ENCODE measurements at regions not wholly inside any gene's neighbourhood (a gene's known extent, or its start where the extent isn't known, plus 50 kb on each side); places are given as distances from the start of the nearest gene placed in this dataset.
"Not testable (repeated sequence)": the region's sequence is repeated elsewhere in the genome, so short reads cannot be mapped to it uniquely, and the experiment has no call there.

DNA sequence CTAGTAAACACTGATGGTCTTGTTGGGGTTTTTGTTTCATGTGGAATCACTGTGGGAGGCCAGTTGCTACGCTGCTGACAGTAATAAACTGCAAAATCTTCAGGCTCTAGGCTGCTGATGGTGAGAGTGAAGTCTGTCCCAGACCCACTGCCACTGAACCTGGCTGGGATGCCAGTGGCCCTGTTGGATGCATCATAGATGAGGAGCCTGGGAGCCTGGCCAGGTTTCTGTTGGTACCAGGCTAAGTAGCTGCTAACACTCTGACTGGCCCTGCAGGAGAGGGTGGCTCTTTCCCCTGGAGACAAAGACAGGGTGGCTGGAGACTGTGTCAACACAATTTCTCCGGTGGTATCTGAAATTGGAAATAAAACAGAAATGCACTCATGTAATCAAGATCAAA is 335.6 kb downstream of the RPIA start:
- DNase-seq, result not testable (repeated sequence)

- not testable (repeated sequence) for DNase-seq
Measured at GRCh38 chr2:89027536-89027935, 336.1 kb downstream of the RPIA start.

DNA sequence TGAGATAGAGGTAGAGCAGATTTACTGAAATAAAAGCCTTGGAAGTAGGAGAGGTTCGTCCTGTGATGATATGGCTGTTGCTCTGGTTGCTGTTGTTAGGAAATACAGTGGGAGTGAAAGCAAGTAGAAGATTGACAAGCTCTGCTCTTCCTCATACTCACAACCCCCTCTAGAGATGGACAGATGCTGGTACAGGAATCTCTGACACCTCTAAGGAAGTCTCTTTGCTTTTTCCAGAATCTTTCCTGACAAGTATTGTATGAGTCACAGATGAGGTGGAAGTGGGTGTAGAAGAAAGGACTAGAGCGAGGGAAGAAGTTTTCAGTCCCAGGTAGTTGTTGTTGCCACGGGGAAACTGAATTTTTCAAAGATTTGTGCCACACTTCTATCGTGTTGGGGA is 337.8 kb downstream of the RPIA start:
- not testable (repeated sequence) for DNase-seq

DNA sequence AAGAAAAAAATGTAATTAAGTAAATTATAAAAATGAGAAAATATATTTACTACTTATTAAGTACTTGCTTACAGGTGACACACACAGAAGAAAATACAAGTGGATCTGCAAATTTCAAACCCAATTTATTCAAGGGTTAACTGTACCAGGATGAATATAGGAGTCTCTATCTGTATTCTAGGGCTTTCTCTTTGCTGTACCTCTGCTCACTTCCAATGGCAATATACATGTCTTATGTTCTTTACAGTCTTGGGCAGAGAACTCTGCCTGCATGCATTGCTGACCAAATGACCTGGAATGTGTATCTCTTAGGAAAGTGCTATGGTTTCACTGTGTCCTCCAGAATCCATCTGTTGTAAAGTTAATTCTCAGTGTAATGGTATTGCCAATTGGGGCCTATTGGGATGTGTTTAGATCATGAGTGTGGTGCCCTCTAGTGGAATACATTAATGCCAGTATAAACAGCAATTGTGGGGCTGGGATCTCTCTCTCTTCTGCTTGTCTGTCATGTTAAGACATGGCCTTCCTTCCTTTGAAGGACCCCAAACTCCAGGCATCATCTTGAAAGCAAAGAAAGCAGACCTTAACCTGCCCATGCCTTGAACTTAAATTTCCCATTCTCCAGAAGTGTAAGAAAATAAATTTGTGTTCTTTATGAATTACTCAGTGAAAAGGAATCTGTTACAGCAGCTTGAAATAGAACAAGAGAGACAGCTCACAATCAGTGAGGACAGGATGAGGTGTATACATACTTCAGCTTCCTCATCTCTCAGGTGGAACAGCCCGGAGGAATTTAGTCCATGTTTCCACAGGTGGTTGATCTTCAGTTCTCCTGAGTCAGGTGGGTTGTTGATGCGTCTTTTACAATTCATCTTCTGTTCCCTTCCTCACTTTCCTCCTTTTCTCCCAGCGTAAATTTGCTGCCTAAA is 356.9 kb downstream of the RPIA start:
- DNase-seq, result not testable (repeated sequence)

DNA sequence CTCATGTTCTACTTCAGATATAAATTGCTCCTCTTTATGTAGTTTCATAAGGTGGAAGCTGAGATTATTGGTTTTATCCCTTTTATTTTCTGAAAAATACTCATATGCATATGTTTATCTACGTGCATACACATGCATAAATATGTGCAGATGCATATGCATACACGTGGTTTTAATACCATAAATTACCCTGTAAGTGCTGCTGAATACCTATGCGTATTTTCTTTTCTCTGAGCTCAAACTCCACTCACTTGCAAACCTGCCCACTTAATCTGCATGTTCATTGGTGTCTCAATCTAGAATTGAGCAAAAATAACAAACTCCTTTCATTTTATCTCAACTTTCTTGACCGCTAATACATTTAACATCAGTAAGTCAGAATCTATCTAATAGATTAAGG is 367.1 kb downstream of the RPIA start:
- DNase-seq, result not testable (repeated sequence)

GRCh38 chr2:89061174-89061573 is 369.7 kb downstream of the RPIA start:
- not testable (repeated sequence) for DNase-seq

GRCh38 chr2:89076771-89077170 is 385.3 kb downstream of the RPIA start:
- DNase-seq, result not testable (repeated sequence)

DNA sequence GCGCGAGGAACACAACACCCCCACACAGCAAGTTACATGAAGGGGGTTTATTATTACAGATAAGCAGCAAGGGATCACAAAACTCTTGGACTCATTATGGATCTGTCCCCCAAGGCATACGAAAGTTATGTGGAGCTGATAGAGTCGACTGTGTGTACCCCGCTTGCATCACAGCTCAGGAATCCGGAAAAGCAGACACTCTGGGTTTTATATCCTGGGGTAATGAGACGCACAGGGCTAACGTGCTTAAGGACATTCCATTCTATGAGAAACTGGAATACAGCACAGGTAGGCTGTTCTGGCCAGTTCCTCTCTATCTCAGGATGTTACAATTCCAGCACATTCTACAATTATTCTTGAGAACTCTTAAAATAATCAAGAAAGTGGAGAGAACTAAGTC is 401.4 kb downstream of the RPIA start:
- DNase-seq, result not testable (repeated sequence)

GRCh38 chr2:89095060-89095459 is 403.6 kb downstream of the RPIA start:
- DNase-seq, result not testable (repeated sequence)

- DNase-seq, result not testable (repeated sequence)
Measured at GRCh38 chr2:89102587-89102986, 411.1 kb downstream of the RPIA start.

DNA sequence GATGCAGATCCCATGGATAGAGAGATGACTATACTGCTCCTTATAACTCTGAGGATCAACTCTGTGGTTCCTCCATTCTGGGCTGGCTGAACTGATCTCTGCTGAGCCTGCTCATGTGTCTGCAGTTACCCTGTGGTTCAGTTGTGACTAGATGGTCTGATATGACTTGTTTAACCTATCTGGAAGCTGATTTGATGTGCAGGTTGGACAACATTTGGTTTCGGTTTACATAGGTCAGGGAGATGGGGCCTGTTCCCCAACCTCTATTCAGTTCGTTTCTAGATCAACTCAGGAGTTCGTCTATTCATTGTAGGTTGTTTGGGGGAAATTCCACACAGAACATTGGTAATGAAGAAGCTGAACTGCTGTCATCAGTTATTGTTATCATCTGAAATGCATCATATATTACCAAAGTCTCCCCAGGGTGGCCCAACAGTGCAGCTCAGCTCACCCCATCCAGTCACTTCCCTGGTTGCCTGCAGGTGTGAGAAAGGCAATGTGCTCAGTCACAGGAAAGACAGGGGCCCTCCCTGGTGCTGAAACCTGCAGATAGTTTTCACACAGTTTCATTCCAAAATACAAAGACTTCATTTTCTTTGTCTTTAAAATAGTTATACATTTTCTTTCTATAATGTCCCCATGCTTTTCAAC is 415.0 kb downstream of the RPIA start:
- DNase-seq, result not testable (repeated sequence)

DNA sequence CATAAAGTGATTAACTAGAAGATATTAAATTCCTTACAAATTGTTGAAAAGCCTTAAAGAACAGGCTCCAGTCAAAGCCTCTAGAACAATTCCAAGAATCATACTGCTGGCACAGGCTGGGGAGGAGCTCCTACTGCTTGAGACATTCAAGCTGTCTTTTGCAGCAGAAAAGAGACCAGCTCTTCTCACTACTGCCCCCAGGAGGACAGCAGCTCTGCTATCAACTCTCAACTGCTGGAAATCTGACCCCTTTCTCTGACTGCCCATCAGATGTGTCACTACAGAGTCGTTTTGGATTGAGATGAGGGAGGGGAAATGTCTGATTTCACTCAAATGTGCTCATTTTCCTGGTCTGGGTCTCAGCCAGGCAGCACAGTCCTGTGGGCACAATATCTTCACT is 421.0 kb downstream of the RPIA start:
- DNase-seq, result not testable (repeated sequence)

DNA sequence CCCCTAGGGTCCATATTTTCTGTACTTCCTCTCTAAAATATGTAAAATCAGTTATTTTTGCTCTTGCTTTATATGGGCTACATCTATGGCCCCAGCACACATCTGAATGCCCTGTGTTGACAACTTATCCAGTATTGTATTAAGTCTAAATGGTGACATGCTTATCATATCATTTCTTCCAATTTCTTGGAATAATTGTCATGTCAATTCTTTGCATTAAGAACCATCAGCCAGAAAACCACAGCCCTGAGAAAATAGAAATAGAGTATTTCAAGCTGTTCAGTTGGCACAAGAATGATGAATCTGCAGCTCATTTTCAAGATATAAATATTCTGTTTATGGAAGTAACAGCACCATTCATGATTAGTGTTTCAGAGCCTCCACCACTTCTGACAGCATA is 421.8 kb downstream of the RPIA start:
- not testable (repeated sequence) for DNase-seq

- DNase-seq, result not testable (repeated sequence)
Measured at GRCh38 chr2:89129440-89129839, 438.0 kb downstream of the RPIA start.

GRCh38 chr2:89130665-89131308 is 439.3 kb downstream of the RPIA start:
- DNase-seq, result not testable (repeated sequence)

GRCh38 chr2:89142959-89143358 is 451.5 kb downstream of the RPIA start:
- DNase-seq, result not testable (repeated sequence)

DNA sequence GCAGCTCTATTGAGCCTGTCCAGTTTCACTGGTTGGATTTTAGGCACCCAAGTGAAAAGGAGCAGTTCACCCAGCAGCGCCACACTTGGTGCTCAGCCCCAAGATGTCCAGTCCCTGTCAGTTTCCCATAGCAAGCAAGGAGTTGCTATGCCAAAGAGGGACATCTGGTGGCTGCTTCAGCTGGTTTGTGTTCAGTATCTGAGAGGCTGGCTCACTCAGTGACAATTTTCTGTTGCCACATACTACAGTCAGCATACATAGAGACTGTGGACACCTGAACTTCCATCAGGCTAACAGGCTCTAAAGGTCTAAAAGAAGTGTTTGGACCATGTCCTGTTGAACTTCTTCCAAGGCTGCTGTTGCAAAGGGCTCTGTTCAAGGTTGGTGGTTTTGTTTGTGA is 453.9 kb downstream of the RPIA start:
- DNase-seq, result not testable (repeated sequence)

- not testable (repeated sequence) for DNase-seq
Measured at GRCh38 chr2:89148256-89148655, 456.8 kb downstream of the RPIA start.

GRCh38 chr2:89151699-89152098 is 460.2 kb downstream of the RPIA start:
- DNase-seq, result not testable (repeated sequence)

DNA sequence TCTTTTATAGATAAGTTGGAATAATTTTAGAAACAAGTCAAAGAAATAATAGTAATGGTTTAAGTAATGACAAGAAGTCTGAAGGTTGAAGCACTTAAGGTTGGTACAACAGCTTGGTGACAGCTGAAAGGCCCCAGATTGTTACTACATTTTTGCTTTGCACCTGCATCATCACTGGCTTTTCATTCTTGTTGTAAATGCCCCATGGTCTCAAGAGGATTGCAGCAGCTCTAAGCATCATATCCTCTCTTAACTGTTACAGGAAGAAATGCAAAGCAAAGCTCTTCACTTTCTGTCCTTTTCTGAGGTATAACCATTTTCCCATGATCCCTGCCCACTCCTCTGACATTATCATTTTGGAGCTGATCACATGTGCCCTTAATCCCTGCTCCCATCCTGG is 461.0 kb downstream of the RPIA start:
- DNase-seq, result not testable (repeated sequence)

DNA sequence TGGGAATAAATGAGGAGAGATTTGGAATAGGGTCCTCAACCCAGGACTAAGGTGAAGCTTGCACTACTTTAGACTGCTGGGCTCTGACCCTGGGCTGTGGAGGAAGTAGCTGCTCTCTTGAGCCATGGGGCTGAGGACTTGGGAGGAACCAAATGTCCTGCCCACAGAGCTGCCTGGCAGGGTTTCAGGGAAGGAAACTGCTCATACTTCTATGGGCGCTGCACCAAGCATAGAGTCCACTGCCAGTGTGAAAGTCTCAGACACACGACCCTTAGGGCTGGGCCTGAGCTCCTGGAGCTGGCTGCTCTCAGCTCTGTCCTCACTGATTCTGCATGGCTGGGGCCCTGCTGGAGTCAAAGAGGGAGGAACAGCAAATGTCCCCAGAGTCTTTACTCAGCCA is 461.7 kb downstream of the RPIA start:
- DNase-seq, result not testable (repeated sequence)

DNA sequence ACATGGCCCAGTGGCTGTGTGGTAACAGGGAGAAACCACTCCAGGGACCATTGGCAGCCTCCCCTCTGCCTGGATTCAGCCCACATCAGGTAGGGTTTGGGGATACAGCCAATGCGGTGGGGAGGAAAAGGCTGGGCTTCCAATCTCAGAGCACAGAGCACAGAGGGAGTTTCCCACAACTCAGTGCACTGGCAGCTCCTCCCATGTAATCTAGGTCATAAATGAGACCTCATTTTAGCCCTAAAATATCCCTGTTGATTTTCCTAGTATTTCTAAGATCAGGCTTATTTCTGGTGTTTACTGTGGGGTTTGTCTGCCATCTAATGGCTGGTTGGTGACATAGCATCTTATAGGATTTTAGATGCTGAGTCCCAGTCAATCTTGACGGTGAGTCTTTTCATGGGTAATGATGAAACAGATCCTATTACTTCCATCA is 462.8 kb downstream of the RPIA start:
- not testable (repeated sequence) for DNase-seq

GRCh38 chr2:89160306-89160705 is 468.8 kb downstream of the RPIA start:
- not testable (repeated sequence) for DNase-seq

Measured in NCI-H774 (cell line).